ENCODE measurements at regions not wholly inside any gene's neighbourhood (a gene's known extent, or its start where the extent isn't known, plus 50 kb on each side); places are given as distances from the start of the nearest gene placed in this dataset.

DNA sequence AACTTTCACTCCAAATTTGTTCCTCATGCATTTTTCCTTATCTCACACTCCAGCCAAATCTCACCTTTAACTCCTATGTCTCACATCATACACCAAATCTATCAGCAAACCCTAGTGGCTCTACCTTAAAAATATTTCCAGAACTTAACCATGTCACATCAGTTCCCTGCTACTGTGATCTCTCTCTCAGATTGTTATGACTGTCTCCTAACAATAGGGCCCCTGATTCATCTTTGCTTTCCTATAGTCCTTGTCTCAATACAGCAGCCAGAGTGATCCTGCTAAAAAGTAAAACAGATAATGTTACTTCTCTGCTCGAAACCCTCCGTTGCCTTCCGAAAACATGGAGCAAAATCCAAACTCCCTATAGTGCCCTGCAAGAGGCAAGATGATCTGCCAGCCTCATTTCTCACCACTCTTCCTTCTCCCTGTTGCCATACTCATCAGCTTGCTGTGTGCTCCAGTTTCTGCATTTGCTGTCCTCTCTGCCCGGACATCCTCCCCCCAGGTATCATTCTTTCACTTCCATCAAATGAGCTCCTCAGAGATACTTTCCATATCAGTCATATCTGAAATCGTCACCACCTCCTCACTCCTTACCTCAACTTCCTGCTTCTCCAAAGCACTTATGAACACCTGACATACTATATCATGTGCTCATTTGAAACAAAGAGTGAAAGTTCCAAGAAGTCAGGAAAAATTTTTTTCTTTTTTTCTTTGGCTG is 293.4 kb upstream of the NR3C2 start (continued):
- no peak for TF ChIP-seq HOXA7 (CRISPR knock-in tag; IDR thresholded peaks at IDR 0.05)
- TF ChIP-seq, protein P1, sequence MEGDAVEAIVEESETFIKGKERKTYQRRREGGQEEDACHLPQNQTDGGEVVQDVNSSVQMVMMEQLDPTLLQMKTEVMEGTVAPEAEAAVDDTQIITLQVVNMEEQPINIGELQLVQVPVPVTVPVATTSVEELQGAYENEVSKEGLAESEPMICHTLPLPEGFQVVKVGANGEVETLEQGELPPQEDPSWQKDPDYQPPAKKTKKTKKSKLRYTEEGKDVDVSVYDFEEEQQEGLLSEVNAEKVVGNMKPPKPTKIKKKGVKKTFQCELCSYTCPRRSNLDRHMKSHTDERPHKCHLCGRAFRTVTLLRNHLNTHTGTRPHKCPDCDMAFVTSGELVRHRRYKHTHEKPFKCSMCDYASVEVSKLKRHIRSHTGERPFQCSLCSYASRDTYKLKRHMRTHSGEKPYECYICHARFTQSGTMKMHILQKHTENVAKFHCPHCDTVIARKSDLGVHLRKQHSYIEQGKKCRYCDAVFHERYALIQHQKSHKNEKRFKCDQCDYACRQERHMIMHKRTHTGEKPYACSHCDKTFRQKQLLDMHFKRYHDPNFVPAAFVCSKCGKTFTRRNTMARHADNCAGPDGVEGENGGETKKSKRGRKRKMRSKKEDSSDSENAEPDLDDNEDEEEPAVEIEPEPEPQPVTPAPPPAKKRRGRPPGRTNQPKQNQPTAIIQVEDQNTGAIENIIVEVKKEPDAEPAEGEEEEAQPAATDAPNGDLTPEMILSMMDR (IDR thresholded peaks at IDR 0.05) = no peak

DNA sequence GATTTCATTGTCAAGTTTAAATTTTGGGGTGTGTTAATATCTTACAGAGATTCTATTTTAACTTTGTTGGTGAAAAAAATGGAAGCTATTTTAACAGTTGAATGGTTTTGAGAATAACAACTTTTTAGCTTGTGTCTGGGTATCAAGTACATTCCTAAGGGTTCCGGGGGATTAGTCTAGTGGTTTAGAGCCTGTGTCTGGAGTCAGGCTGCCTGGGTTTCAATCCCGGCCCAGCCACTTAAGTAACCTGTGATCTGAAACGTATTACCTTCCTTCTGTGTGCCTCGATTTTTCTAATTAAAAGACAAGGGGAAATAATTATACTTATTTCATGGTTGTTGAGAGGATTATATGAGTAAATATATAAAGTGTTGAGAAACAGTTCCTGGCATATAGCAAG is 288.6 kb upstream of the NR3C2 start:
- Histone ChIP-seq H3K4me3 (no peak overlapping the region), H3K9me3 (no peaks in the 10 kb centered on the region), H3K4me1 (no peaks in the 10 kb centered on the region), H3K27ac (no peak overlapping the region), H3K4me2 (no peak overlapping the region)
- ATAC-seq (no peak), FAIRE-seq (no peak), DNase-seq (ENCODE audit: low read depth in 1 of 2, low spot score in 1 of 2) (no peak)
- CTCF ChIA-PET = no interaction called here
- POLR2A ChIA-PET = no interaction called here
- 4% methylated on average over 4 of the region's 4 CpGs for WGBS (ENCODE audit: missing lambda C conversion rate)
- TF ChIP-seq, protein P2, sequence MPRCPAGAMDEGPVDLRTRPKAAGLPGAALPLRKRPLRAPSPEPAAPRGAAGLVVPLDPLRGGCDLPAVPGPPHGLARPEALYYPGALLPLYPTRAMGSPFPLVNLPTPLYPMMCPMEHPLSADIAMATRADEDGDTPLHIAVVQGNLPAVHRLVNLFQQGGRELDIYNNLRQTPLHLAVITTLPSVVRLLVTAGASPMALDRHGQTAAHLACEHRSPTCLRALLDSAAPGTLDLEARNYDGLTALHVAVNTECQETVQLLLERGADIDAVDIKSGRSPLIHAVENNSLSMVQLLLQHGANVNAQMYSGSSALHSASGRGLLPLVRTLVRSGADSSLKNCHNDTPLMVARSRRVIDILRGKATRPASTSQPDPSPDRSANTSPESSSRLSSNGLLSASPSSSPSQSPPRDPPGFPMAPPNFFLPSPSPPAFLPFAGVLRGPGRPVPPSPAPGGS (IDR thresholded peaks at IDR 0.05) = no peak
- no peak for TF ChIP-seq POLR2A (IDR thresholded peaks at IDR 0.05; ENCODE audit: low read length)
- no peak for TF ChIP-seq RNF2 (IDR thresholded peaks at IDR 0.05; ENCODE audit: borderline replicate concordance, low read depth)
- TF ChIP-seq, protein P3, sequence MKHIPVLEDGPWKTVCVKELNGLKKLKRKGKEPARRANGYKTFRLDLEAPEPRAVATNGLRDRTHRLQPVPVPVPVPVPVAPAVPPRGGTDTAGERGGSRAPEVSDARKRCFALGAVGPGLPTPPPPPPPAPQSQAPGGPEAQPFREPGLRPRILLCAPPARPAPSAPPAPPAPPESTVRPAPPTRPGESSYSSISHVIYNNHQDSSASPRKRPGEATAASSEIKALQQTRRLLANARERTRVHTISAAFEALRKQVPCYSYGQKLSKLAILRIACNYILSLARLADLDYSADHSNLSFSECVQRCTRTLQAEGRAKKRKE (CRISPR knock-in tag; IDR thresholded peaks at IDR 0.05; ENCODE audit: low read depth) = no peak
- TF ChIP-seq SMC3 (IDR thresholded peaks at IDR 0.05) = no peak
- TF ChIP-seq, protein P4, sequence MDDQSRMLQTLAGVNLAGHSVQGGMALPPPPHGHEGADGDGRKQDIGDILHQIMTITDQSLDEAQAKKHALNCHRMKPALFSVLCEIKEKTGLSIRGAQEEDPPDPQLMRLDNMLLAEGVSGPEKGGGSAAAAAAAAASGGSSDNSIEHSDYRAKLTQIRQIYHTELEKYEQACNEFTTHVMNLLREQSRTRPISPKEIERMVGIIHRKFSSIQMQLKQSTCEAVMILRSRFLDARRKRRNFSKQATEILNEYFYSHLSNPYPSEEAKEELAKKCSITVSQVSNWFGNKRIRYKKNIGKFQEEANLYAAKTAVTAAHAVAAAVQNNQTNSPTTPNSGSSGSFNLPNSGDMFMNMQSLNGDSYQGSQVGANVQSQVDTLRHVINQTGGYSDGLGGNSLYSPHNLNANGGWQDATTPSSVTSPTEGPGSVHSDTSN (IDR thresholded peaks at IDR 0.05) = no peak
- no peak for TF ChIP-seq KDM5A (IDR thresholded peaks at IDR 0.05)

DNA sequence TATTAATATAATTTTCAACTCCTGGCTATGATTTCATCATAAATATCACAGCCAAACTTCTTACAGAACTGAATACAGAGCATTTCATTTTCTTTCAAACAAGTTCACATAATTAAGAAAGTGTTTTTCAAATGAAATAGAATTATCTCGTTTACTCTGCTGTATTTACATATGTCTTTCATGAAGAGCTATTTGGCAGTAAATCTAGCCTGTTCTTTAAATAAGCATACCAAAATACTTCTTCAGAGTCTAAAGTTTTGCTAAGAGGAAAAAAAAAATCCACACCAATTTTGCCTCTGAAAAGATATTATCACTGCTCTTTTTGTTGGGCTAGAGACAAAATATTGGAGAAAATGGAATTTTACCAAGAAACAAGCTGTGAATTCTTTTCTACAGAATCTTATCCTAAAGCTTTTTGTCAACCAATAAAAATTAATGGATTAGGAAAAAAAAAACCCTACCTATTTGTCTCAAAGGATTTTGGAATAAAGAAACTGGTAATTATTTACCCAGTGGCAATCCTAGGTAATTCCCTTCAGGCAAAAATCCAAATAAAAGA is 287.9 kb upstream of the NR3C2 start:
- H3K27ac ChIP-seq = no peak overlapping the region
- TF ChIP-seq EP300 (IDR thresholded peaks at IDR 0.05) (no peak), MAZ (IDR thresholded peaks at IDR 0.05; ENCODE audit: borderline replicate concordance, low read depth, low read length) (no peak), HOXA7 (CRISPR knock-in tag; IDR thresholded peaks at IDR 0.05) (no peak), KDM5A (IDR thresholded peaks at IDR 0.05) (no peak), EHF (CRISPR knock-in tag; IDR thresholded peaks at IDR 0.05) (no peak), JUN (IDR thresholded peaks at IDR 0.05) (no peak), HOXB5 (CRISPR knock-in tag; IDR thresholded peaks at IDR 0.05) (no peak), BHLHE40 (IDR thresholded peaks at IDR 0.05; ENCODE audit: low read depth, low read length) (no peak), GATA3 (IDR thresholded peaks at IDR 0.05; ENCODE audit: borderline replicate concordance) (no peak), FOSL2 (IDR thresholded peaks at IDR 0.05) (no peak), FOSL2 (CRISPR knock-in tag; IDR thresholded peaks at IDR 0.05) (no peak), RARB (CRISPR knock-in tag; IDR thresholded peaks at IDR 0.05) (no peak)
- TF ChIP-seq, protein P5, sequence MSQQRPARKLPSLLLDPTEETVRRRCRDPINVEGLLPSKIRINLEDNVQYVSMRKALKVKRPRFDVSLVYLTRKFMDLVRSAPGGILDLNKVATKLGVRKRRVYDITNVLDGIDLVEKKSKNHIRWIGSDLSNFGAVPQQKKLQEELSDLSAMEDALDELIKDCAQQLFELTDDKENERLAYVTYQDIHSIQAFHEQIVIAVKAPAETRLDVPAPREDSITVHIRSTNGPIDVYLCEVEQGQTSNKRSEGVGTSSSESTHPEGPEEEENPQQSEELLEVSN (IDR thresholded peaks at IDR 0.05; ENCODE audit: borderline replicate concordance, low read depth) = no peak
- TF ChIP-seq, protein P3 (CRISPR knock-in tag; IDR thresholded peaks at IDR 0.05; ENCODE audit: low read depth) = no peak
- TF ChIP-seq, protein P1 (IDR thresholded peaks at IDR 0.05) = no peak
- TF ChIP-seq, protein P6, sequence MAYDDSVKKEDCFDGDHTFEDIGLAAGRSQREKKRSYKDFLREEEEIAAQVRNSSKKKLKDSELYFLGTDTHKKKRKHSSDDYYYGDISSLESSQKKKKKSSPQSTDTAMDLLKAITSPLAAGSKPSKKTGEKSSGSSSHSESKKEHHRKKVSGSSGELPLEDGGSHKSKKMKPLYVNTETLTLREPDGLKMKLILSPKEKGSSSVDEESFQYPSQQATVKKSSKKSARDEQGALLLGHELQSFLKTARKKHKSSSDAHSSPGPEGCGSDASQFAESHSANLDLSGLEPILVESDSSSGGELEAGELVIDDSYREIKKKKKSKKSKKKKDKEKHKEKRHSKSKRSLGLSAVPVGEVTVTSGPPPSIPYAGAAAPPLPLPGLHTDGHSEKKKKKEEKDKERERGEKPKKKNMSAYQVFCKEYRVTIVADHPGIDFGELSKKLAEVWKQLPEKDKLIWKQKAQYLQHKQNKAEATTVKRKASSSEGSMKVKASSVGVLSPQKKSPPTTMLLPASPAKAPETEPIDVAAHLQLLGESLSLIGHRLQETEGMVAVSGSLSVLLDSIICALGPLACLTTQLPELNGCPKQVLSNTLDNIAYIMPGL (CRISPR knock-in tag; IDR thresholded peaks at IDR 0.05; ENCODE audit: borderline replicate concordance) = no peak
- no peaks in the 10 kb centered on the region for H3K9me3 ChIP-seq
- H3K4me3 ChIP-seq = no peak overlapping the region
- ChIA-PET CTCF (no interaction called here), POLR2A (no interaction called here)
- ATAC-seq (no peak), FAIRE-seq (no peak), DNase-seq (ENCODE audit: low read depth in 1 of 2, low spot score in 1 of 2) (no peak)
- H3K4me1 ChIP-seq = no peaks in the 10 kb centered on the region
- 4% methylated on average over 1 of the region's 1 CpG for WGBS (ENCODE audit: missing lambda C conversion rate)
- H3K4me2 ChIP-seq = no peak overlapping the region
